ENCODE measurements at regions not wholly inside any gene's neighbourhood (a gene's known extent, or its start where the extent isn't known, plus 50 kb on each side); places are given as distances from the start of the nearest gene placed in this dataset.

DNA sequence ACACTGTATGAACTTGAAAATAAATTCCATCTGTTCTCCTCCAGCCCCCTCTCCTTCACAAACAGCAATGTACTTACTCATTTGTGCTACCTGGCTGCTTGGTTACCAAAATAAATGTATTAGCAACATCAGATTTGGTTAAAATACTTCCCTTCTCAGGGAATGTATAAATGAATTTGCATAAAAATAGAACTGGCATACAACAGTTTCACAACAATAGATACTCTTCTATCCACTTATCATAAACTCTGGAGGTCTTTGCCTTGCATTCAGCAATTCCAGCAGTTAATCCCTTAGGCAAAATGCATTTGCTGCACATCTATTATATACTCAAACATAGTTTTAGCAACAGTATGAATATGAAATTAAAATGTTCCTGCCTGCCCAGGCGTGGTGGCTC is 658.2 kb downstream of the CENPC start:
- CTCF ChIA-PET, result no interaction called here
- Histone ChIP-seq H3K9me3 (ENCODE audit: low read length) (no peaks in the 10 kb centered on the region), H3K27me3 (ENCODE audit: insufficient read depth, low read length, poor library complexity, severe bottlenecking) (no peaks in the 10 kb centered on the region), H3K4me1 (ENCODE audit: insufficient read depth, low read length) (no peaks in the 10 kb centered on the region), H3K27ac (ENCODE audit: low read depth, low read length) (no peak overlapping the region), H3K36me3 (ENCODE audit: insufficient read depth, low read length) (no peaks in the 10 kb centered on the region), H3K4me3 (ENCODE audit: low read length) (no peak overlapping the region)
- Mint-ChIP-seq H3K27ac (no peak overlapping the region), H3K4me3 (no peak overlapping the region), H3K27me3 (peaks cover 0 to 2% of the 10 kb centered on the region in 2 donors), H3K9me3 (peaks cover 5 to 19% (median 9%) of the 10 kb centered on the region in 5 donors), H3K36me3 (no peaks in the 10 kb centered on the region), H3K4me1 (no peaks in the 10 kb centered on the region)
- no peak for DNase-seq
- POLR2A ChIA-PET, result no interaction called here

DNA sequence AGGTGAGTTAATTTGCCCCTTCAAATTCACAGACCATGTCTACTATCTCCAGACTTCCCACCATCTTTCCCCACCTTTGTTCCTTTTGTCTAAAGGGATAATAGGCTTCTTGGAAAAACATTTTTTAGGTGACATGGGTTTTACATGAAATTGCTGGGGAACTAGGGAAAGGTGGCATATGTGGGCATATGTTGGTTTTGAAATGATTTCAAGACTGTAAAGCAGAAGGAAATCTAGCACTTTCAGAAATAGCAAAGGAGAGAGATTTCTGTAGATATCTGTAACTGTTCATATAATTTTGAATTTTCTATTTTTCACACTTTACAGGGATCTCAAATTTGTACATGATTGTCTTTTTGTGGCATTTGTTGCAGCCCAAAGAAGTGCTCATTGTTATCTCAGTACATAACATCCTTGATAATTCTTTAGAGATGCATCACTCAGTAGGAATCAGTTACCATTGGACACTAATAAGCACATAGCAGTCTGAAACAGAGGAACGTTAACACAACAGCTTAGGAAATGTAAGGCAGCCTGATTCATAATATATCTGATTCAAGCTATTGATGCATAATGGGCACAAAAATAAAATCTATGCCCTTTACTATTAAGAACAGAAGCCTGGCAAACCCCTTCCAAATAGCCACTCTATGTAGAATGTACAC is 659.7 kb downstream of the CENPC start:
- Mint-ChIP-seq H3K4me1 (no peaks in the 10 kb centered on the region), H3K4me3 (no peak overlapping the region), H3K27ac (no peak overlapping the region), H3K9me3 (peaks cover 2 to 23% (median 5%) of the 10 kb centered on the region in 5 donors), H3K36me3 (no peaks in the 10 kb centered on the region), H3K27me3 (peaks cover 0 to 2% of the 10 kb centered on the region in 2 donors)
- no peaks in the 10 kb centered on the region for H3K4me1 ChIP-seq (ENCODE audit: insufficient read depth, low read length)
- POLR2A ChIA-PET, result no interaction called here
- DNase-seq, result no peak
- H3K27ac ChIP-seq (ENCODE audit: low read depth, low read length), result no peak overlapping the region
- H3K4me3 ChIP-seq (ENCODE audit: low read length), result no peak overlapping the region
- H3K27me3 ChIP-seq (ENCODE audit: insufficient read depth, low read length, poor library complexity, severe bottlenecking), result no peaks in the 10 kb centered on the region
- CTCF ChIA-PET, result no interaction called here
- H3K9me3 ChIP-seq (ENCODE audit: low read length), result no peaks in the 10 kb centered on the region
- no peaks in the 10 kb centered on the region for H3K36me3 ChIP-seq (ENCODE audit: insufficient read depth, low read length)

DNA sequence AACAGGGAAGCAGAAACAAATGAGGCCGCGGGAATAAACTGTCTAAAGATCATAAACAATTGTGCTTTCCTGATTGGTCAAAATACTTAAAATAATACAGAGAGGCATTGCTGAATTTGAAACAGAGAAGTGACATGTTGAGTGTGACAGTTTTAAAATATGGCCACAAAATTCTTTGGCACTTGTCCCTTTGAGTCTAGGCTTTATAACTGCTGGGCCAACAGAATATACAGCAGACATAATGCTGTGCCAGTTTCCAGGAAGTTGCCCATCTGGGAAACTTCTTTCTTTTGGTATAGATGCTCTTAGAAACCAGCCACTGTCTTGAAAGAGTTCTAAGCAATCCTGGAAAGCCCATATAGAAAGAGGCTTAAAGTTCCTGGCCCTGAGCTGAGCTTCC is 668.4 kb downstream of the CENPC start:
- Mint-ChIP-seq H3K4me1 (no peaks in the 10 kb centered on the region), H3K36me3 (no peaks in the 10 kb centered on the region), H3K9me3 (peaks cover 0 to 10% (median 0%) of the 10 kb centered on the region in 5 donors), H3K27ac (no peak overlapping the region), H3K4me3 (no peak overlapping the region), H3K27me3 (no peaks in the 10 kb centered on the region)
- no peaks in the 10 kb centered on the region for H3K36me3 ChIP-seq (ENCODE audit: insufficient read depth, low read length)
- no peak overlapping the region for H3K27ac ChIP-seq (ENCODE audit: low read depth, low read length)
- DNase-seq, result no peak
- no peak overlapping the region for H3K4me3 ChIP-seq (ENCODE audit: low read length)
- no peaks in the 10 kb centered on the region for H3K9me3 ChIP-seq (ENCODE audit: low read length)
- ChIA-PET CTCF (no interaction called here), POLR2A (no interaction called here)
- no peaks in the 10 kb centered on the region for H3K27me3 ChIP-seq (ENCODE audit: insufficient read depth, low read length, poor library complexity, severe bottlenecking)
- no peaks in the 10 kb centered on the region for H3K4me1 ChIP-seq (ENCODE audit: insufficient read depth, low read length)

DNA sequence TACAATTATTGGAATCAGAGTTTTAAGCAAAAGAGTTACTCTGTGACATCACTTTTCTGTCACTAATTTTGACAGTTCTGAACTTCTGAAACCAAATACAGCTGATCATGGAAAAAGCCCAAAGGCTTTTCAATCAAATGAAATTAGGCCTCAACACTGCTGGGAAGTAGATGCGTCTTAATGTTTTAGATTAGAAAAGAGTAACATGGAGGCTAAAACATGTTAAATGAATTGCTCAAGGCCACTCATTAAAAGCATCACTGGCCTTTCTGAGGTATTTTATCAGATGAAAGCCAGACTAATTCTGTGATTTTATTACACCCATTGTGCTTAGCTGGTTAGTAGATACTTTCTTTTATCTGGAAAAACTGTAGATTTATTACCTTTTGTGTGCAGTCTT is 672.6 kb downstream of the CENPC start:
- ChIA-PET CTCF (no interaction called here), POLR2A (no interaction called here)
- H3K27ac ChIP-seq (ENCODE audit: low read depth, low read length), result no peak overlapping the region
- H3K27ac Mint-ChIP-seq, result no peak overlapping the region
- H3K27me3 ChIP-seq (ENCODE audit: insufficient read depth, low read length, poor library complexity, severe bottlenecking), result no peaks in the 10 kb centered on the region
- no peak for DNase-seq
- H3K4me3 Mint-ChIP-seq, result no peak overlapping the region
- peaks cover 0 to 12% (median 0%) of the 10 kb centered on the region in 5 donors for H3K9me3 Mint-ChIP-seq
- no peak overlapping the region for H3K4me3 ChIP-seq (ENCODE audit: low read length)
- H3K36me3 ChIP-seq (ENCODE audit: insufficient read depth, low read length), result no peaks in the 10 kb centered on the region
- no peaks in the 10 kb centered on the region for H3K9me3 ChIP-seq (ENCODE audit: low read length)
- H3K4me1 Mint-ChIP-seq, result no peaks in the 10 kb centered on the region
- no peaks in the 10 kb centered on the region for H3K27me3 Mint-ChIP-seq
- H3K4me1 ChIP-seq (ENCODE audit: insufficient read depth, low read length), result no peaks in the 10 kb centered on the region
- no peaks in the 10 kb centered on the region for H3K36me3 Mint-ChIP-seq

GRCh38 chr4:66863481-66863880 is 681.8 kb downstream of the CENPC start:
- no peak for DNase-seq
- no peak overlapping the region for H3K27ac Mint-ChIP-seq
- CTCF ChIA-PET, result no interaction called here
- no peaks in the 10 kb centered on the region for H3K4me1 Mint-ChIP-seq
- Histone ChIP-seq H3K27ac (ENCODE audit: low read depth, low read length) (no peak overlapping the region), H3K4me1 (ENCODE audit: insufficient read depth, low read length) (no peaks in the 10 kb centered on the region), H3K36me3 (ENCODE audit: insufficient read depth, low read length) (no peaks in the 10 kb centered on the region), H3K4me3 (ENCODE audit: low read length) (no peak overlapping the region), H3K27me3 (ENCODE audit: insufficient read depth, low read length, poor library complexity, severe bottlenecking) (no peaks in the 10 kb centered on the region), H3K9me3 (ENCODE audit: low read length) (no peaks in the 10 kb centered on the region)
- H3K9me3 Mint-ChIP-seq, result peaks cover 4 to 13% (median 4%) of the 10 kb centered on the region in 5 donors
- POLR2A ChIA-PET, result no interaction called here
- no peaks in the 10 kb centered on the region for H3K27me3 Mint-ChIP-seq
- no peak overlapping the region for H3K4me3 Mint-ChIP-seq
- peaks cover 0 to 2% (median 0%) of the 10 kb centered on the region in 3 donors for H3K36me3 Mint-ChIP-seq

GRCh38 chr4:66855956-66856355 is 689.3 kb downstream of the CENPC start:
- Histone ChIP-seq H3K36me3 (ENCODE audit: insufficient read depth, low read length) (no peaks in the 10 kb centered on the region), H3K27ac (ENCODE audit: low read depth, low read length) (no peak overlapping the region), H3K4me3 (ENCODE audit: low read length) (no peak overlapping the region), H3K27me3 (ENCODE audit: insufficient read depth, low read length, poor library complexity, severe bottlenecking) (no peaks in the 10 kb centered on the region), H3K9me3 (ENCODE audit: low read length) (no peaks in the 10 kb centered on the region), H3K4me1 (ENCODE audit: insufficient read depth, low read length) (no peaks in the 10 kb centered on the region)
- ChIA-PET POLR2A (no interaction called here), CTCF (no interaction called here)
- H3K27me3 Mint-ChIP-seq, result no peaks in the 10 kb centered on the region
- H3K4me3 Mint-ChIP-seq, result no peak overlapping the region
- no peak overlapping the region for H3K27ac Mint-ChIP-seq
- no peaks in the 10 kb centered on the region for H3K4me1 Mint-ChIP-seq
- H3K36me3 Mint-ChIP-seq, result peaks cover 0 to 1% (median 0%) of the 10 kb centered on the region in 3 donors
- DNase-seq, result no peak
- H3K9me3 Mint-ChIP-seq, result peaks cover 0 to 8% (median 6%) of the 10 kb centered on the region in 5 donors

DNA sequence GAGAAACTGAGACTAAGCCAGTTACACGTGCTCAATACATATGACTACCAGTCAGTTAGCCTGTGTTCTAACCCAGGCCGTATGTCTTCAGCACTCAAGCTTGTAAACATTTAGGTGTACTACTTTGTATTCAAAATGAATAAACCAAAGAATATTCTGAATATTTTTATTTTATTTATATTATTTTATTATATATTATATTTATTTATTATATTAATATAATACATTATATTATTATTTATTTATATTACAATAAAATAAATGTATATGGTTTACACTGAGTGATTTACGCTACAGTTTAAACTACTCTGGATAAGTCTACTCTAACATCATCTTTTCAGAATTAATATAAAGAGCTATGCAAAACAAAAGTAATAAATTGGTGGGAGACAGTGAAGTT is 691.5 kb downstream of the CENPC start:
- ChIA-PET CTCF (no interaction called here), POLR2A (no interaction called here)
- Histone ChIP-seq H3K36me3 (ENCODE audit: insufficient read depth, low read length) (no peaks in the 10 kb centered on the region), H3K27me3 (ENCODE audit: insufficient read depth, low read length, poor library complexity, severe bottlenecking) (no peaks in the 10 kb centered on the region), H3K4me1 (ENCODE audit: insufficient read depth, low read length) (no peaks in the 10 kb centered on the region), H3K4me3 (ENCODE audit: low read length) (no peak overlapping the region), H3K27ac (ENCODE audit: low read depth, low read length) (no peak overlapping the region), H3K9me3 (ENCODE audit: low read length) (no peaks in the 10 kb centered on the region)
- H3K36me3 Mint-ChIP-seq, result no peaks in the 10 kb centered on the region
- H3K4me3 Mint-ChIP-seq, result no peak overlapping the region
- H3K27me3 Mint-ChIP-seq, result no peaks in the 10 kb centered on the region
- DNase-seq, result no peak
- H3K9me3 Mint-ChIP-seq, result peaks cover 0 to 10% (median 2%) of the 10 kb centered on the region in 5 donors
- no peak overlapping the region for H3K27ac Mint-ChIP-seq
- H3K4me1 Mint-ChIP-seq, result no peaks in the 10 kb centered on the region

DNA sequence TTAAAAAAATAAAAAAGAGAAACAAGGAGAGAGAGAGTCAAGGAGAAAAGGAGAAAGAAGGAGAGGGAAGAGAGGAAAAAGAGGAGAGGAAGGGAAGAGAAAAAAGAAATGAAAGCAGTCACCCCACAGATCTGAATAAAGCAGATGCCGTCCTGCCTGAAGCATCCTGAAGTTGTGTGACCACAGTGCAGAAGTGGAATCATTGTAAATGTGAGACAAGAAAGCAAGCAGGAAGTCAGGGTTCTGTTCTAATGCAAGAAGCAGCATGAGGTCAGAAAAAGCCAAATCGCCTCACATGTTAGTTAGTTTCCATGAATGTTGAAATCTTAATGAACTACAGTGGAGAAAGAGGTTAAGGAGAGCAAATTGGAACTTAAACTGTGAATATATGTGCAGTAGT is 692.5 kb downstream of the CENPC start:
- Histone ChIP-seq H3K27ac (ENCODE audit: low read depth, low read length) (no peak overlapping the region), H3K36me3 (ENCODE audit: insufficient read depth, low read length) (no peaks in the 10 kb centered on the region), H3K27me3 (ENCODE audit: insufficient read depth, low read length, poor library complexity, severe bottlenecking) (no peaks in the 10 kb centered on the region), H3K4me1 (ENCODE audit: insufficient read depth, low read length) (no peaks in the 10 kb centered on the region), H3K4me3 (ENCODE audit: low read length) (no peak overlapping the region), H3K9me3 (ENCODE audit: low read length) (no peaks in the 10 kb centered on the region)
- Mint-ChIP-seq H3K36me3 (no peaks in the 10 kb centered on the region), H3K27ac (no peak overlapping the region), H3K4me3 (no peak overlapping the region), H3K9me3 (peaks cover 0 to 7% (median 2%) of the 10 kb centered on the region in 5 donors), H3K27me3 (no peaks in the 10 kb centered on the region), H3K4me1 (no peaks in the 10 kb centered on the region)
- ChIA-PET POLR2A (no interaction called here), CTCF (no interaction called here)
- no peak for DNase-seq

DNA sequence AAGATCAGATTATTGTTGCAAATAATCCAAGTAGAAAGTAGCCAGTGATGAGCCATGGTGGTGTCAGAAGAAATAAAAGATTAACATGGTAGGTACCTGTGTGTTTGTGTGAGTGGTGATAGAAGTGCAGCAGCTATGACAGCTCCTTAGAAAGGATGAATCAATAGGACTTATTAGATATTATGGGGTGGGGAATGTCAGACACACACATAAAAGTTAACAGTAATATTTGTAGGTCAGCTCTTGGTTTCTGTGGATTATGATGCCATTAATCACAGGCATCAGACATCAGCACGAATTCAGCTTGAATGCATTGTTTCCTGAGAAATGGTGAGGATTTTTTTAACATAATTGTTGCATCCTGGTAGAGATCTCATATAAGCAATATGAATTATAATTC is 695.7 kb downstream of the CENPC start:
- DNase-seq, result no peak
- no peak overlapping the region for H3K27ac Mint-ChIP-seq
- POLR2A ChIA-PET, result no interaction called here
- CTCF ChIA-PET, result no interaction called here
- no peak overlapping the region for H3K4me3 Mint-ChIP-seq
- no peaks in the 10 kb centered on the region for H3K27me3 Mint-ChIP-seq
- no peaks in the 10 kb centered on the region for H3K36me3 Mint-ChIP-seq
- Histone ChIP-seq H3K9me3 (ENCODE audit: low read length) (no peaks in the 10 kb centered on the region), H3K4me1 (ENCODE audit: insufficient read depth, low read length) (no peaks in the 10 kb centered on the region), H3K4me3 (ENCODE audit: low read length) (no peak overlapping the region), H3K36me3 (ENCODE audit: insufficient read depth, low read length) (no peaks in the 10 kb centered on the region), H3K27me3 (ENCODE audit: insufficient read depth, low read length, poor library complexity, severe bottlenecking) (no peaks in the 10 kb centered on the region), H3K27ac (ENCODE audit: low read depth, low read length) (no peak overlapping the region)
- peaks cover 0 to 7% (median 2%) of the 10 kb centered on the region in 5 donors for H3K9me3 Mint-ChIP-seq
- no peaks in the 10 kb centered on the region for H3K4me1 Mint-ChIP-seq

Data from CD8-positive, alpha-beta memory T cell (primary cell).